MM.1S (cell line): ENCODE measurements at regions not wholly inside any gene's neighbourhood (a gene's known extent, or its start where the extent isn't known, plus 50 kb on each side); places are given as distances from the start of the nearest gene placed in this dataset.

Experiments
- EZH2 ChIP-seq: fragments of 300-600 bp; sonication (generic); optimal IDR thresholded peaks from 2 replicates; pipeline ENCODE3; 2017; ENCODE audit warnings: low read depth, mild to moderate bottlenecking, antibody characterized with exemption, low read length, mixed read lengths
- EZH2phosphoT487 ChIP-seq: fragments of 300-600 bp; sonication (generic); IDR thresholded peaks from 2 replicates; pipeline ENCODE4 v1.6.1; 2018; ENCODE audit warnings: antibody characterized with exemption, low read length
- TF ChIP-seq, protein P1 (sequence below): fragments of 300-600 bp; sonication (generic); IDR thresholded peaks from 2 replicates; pipeline ENCODE4 v1.5.1; 2016; ENCODE audit warnings: antibody characterized with exemption, low read length, mixed read lengths

- TF ChIP-seq, protein P1, sequence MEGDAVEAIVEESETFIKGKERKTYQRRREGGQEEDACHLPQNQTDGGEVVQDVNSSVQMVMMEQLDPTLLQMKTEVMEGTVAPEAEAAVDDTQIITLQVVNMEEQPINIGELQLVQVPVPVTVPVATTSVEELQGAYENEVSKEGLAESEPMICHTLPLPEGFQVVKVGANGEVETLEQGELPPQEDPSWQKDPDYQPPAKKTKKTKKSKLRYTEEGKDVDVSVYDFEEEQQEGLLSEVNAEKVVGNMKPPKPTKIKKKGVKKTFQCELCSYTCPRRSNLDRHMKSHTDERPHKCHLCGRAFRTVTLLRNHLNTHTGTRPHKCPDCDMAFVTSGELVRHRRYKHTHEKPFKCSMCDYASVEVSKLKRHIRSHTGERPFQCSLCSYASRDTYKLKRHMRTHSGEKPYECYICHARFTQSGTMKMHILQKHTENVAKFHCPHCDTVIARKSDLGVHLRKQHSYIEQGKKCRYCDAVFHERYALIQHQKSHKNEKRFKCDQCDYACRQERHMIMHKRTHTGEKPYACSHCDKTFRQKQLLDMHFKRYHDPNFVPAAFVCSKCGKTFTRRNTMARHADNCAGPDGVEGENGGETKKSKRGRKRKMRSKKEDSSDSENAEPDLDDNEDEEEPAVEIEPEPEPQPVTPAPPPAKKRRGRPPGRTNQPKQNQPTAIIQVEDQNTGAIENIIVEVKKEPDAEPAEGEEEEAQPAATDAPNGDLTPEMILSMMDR = no peak
- no peak for TF ChIP-seq EZH2
- TF ChIP-seq EZH2phosphoT487 = no peak
Measured at GRCh38 chr1:87197641-87198040, 131.0 kb upstream of the LMO4 start.
